Lower leg skin (tissue), 3 donors: ENCODE measurements at regions not wholly inside any gene's neighbourhood (a gene's known extent, or its start where the extent isn't known, plus 50 kb on each side); places are given as distances from the start of the nearest gene placed in this dataset.

Experiments
- CTCF ChIP-seq, 3 donors: fragments of 450-650 bp; IDR thresholded peaks; one replicate each; pipeline ENCODE4 v1.5.1; 2016; ENCODE audit warnings: antibody characterized with exemption in 3 of 3, mild to moderate bottlenecking in 3 of 3, moderate library complexity in 2 of 3
- POLR2A ChIP-seq, 2 donors: fragments of 450-650 bp; IDR thresholded peaks; one replicate each; pipeline ENCODE4 v1.6.1; 2016 to 2017; ENCODE audit warnings: antibody characterized with exemption in 2 of 2, mild to moderate bottlenecking in 1 of 2, moderate library complexity in 1 of 2

GRCh38 chrY:20990123-20990522, 234.2 kb downstream of the RPS4Y2 start:
- TF ChIP-seq POLR2A (IDR thresholded peaks at IDR 0.05), result no peak
- no peak for TF ChIP-seq CTCF (IDR thresholded peaks at IDR 0.05)
